ENCODE measurements at regions not wholly inside any gene's neighbourhood (a gene's known extent, or its start where the extent isn't known, plus 50 kb on each side); places are given as distances from the start of the nearest gene placed in this dataset.

DNA sequence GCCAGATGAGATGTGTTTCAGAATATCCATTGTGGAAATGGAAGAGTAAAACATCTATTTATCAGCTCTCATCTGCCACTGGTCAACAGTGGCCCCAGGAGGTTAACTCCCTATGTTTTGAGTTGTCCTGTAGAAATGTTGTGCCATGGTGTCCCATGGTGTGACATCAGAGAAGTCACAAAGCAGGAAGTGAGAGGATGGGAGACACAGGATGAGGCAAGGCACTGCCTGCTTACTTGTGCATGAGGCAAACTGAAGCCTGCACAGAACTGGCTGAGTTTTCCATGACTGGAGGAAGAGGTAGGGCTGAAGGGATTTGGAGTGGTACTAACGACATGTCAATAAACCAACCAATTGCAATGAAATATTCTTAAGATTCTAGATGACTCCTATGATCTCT, 131.5 kb upstream of the ZNF644 start:
- Histone ChIP-seq H2AFZ (ENCODE audit: low read depth, low read length) (no peak overlapping the region), H3K9me1 (ENCODE audit: control insufficient read depth, insufficient read depth, low read length) (no peaks in the 10 kb centered on the region), H3K9me3 (replicated peaks; ENCODE audit: control insufficient read depth, insufficient read depth, low read depth, low read length) (no peaks in the 10 kb centered on the region), H3K79me2 (ENCODE audit: control insufficient read depth, insufficient read depth, low read length) (no peaks in the 10 kb centered on the region), H3K4me1 (replicated peaks in 1 of 2; ENCODE audit: control insufficient read depth in 2 of 2, insufficient read depth in 2 of 2, low read length in 2 of 2) (no peaks in the 10 kb centered on the region), H3K27ac (ENCODE audit: extremely low read depth, low read depth, low read length) (no peak overlapping the region), H3K27me3 (ENCODE audit: control insufficient read depth in 2 of 2, insufficient read depth in 2 of 2, low read length in 2 of 2) (peaks cover 5 to 13% of the 10 kb centered on the region in 2 experiments; a peak in 4 of 5 replicates), H4K20me1 (replicated peaks; ENCODE audit: control insufficient read depth, insufficient read depth, low read length) (no peaks in the 10 kb centered on the region), H3K4me2 (ENCODE audit: insufficient read depth, low read length) (no peak overlapping the region), H3K36me3 (ENCODE audit: control insufficient read depth, insufficient read depth, low read length) (no peaks in the 10 kb centered on the region), H3K9ac (ENCODE audit: insufficient read depth in 1 of 2, low read depth in 2 of 2, low read length in 2 of 2) (no peak overlapping the region), H3K4me3 (no peak overlapping the region)
- no TSS peak for BruUV-seq (replicated peaks)
- FAIRE-seq (no peak), DNase-seq (ENCODE audit: extremely low read depth in 1 of 4, low spot score in 3 of 4) (no peak), ATAC-seq (no peak)
- WGBS (ENCODE audit: insufficient coverage, low coverage, missing lambda C conversion rate): 0% methylated on average over 1 of the region's 1 CpG
- in situ Hi-C loops (cut with MboI): loop anchor here (25.0 kb wide), 1 partner anchor 784 kb away; the partner anchor contains the start of gene BRDT
- ChIA-PET POLR2A (no interaction called here), CTCF (ENCODE audit: low intra/inter-chr PET ratio) (no interaction called here)
- intact Hi-C loops (cut with micrococcal nuclease): no loop called here
- TF ChIP-seq IFI16 (CRISPR knock-in tag; IDR thresholded peaks at IDR 0.05): no peak
- no peak for TF ChIP-seq GTF2B (IDR thresholded peaks at IDR 0.05; ENCODE audit: extremely low read depth, insufficient read length)
- TF ChIP-seq ESRRB (CRISPR knock-in tag; IDR thresholded peaks at IDR 0.05; ENCODE audit: borderline replicate concordance): no peak
- no peak for TF ChIP-seq ELF4 (CRISPR knock-in tag; IDR thresholded peaks at IDR 0.05)
- TF ChIP-seq CREB3L1 (IDR thresholded peaks at IDR 0.05; ENCODE audit: borderline replicate concordance, low read depth): no peak
- no peak for TF ChIP-seq ZNF830 (CRISPR knock-in tag; IDR thresholded peaks at IDR 0.05)
- TF ChIP-seq SRF (CRISPR knock-in tag; IDR thresholded peaks at IDR 0.05): no peak
- no peak for TF ChIP-seq MCM5 (IDR thresholded peaks at IDR 0.05; ENCODE audit: low read depth)
- no peak for TF ChIP-seq MEF2A (IDR thresholded peaks at IDR 0.05; ENCODE audit: control insufficient read depth, low read depth, low read length)
- TF ChIP-seq, protein P1, sequence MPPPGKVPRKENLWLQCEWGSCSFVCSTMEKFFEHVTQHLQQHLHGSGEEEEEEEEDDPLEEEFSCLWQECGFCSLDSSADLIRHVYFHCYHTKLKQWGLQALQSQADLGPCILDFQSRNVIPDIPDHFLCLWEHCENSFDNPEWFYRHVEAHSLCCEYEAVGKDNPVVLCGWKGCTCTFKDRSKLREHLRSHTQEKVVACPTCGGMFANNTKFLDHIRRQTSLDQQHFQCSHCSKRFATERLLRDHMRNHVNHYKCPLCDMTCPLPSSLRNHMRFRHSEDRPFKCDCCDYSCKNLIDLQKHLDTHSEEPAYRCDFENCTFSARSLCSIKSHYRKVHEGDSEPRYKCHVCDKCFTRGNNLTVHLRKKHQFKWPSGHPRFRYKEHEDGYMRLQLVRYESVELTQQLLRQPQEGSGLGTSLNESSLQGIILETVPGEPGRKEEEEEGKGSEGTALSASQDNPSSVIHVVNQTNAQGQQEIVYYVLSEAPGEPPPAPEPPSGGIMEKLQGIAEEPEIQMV (tag; conservative IDR thresholded peaks at IDR 0.05; ENCODE audit: low read depth): no peak
- no peak for TF ChIP-seq SP2 (IDR thresholded peaks at IDR 0.05; ENCODE audit: extremely low read depth, low read depth, low read length, poor library complexity, severe bottlenecking)
- TF ChIP-seq, protein P2, sequence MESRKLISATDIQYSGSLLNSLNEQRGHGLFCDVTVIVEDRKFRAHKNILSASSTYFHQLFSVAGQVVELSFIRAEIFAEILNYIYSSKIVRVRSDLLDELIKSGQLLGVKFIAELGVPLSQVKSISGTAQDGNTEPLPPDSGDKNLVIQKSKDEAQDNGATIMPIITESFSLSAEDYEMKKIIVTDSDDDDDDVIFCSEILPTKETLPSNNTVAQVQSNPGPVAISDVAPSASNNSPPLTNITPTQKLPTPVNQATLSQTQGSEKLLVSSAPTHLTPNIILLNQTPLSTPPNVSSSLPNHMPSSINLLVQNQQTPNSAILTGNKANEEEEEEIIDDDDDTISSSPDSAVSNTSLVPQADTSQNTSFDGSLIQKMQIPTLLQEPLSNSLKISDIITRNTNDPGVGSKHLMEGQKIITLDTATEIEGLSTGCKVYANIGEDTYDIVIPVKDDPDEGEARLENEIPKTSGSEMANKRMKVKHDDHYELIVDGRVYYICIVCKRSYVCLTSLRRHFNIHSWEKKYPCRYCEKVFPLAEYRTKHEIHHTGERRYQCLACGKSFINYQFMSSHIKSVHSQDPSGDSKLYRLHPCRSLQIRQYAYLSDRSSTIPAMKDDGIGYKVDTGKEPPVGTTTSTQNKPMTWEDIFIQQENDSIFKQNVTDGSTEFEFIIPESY (CRISPR knock-in tag; IDR thresholded peaks at IDR 0.05): no peak
- no peak for TF ChIP-seq MTA3 (IDR thresholded peaks at IDR 0.05; ENCODE audit: borderline replicate concordance)
- TF ChIP-seq HBP1 (CRISPR knock-in tag; IDR thresholded peaks at IDR 0.05): no peak

Measured in K562 (cell line).